GM12873 (cell line): ENCODE measurements at regions not wholly inside any gene's neighbourhood (a gene's known extent, or its start where the extent isn't known, plus 50 kb on each side); places are given as distances from the start of the nearest gene placed in this dataset.

Experiments
- CTCF ChIP-seq: IDR thresholded peaks from 2 replicates; pipeline ENCODE4 v1.5.1; 2012; ENCODE audit warnings: low read depth, mild to moderate bottlenecking, moderate library complexity, low read length, control low read depth; ENCODE audit not compliant: insufficient read depth; ENCODE audit errors: missing control alignments

GRCh38 chr10:108050626-108051025, 886.1 kb upstream of the SORCS1 start:
- no peak for TF ChIP-seq CTCF

GRCh38 chr10:108049668-108050067, 885.2 kb upstream of the SORCS1 start:
- no peak for TF ChIP-seq CTCF

GRCh38 chr10:108048898-108049297, 884.4 kb upstream of the SORCS1 start:
- no peak for TF ChIP-seq CTCF

DNA sequence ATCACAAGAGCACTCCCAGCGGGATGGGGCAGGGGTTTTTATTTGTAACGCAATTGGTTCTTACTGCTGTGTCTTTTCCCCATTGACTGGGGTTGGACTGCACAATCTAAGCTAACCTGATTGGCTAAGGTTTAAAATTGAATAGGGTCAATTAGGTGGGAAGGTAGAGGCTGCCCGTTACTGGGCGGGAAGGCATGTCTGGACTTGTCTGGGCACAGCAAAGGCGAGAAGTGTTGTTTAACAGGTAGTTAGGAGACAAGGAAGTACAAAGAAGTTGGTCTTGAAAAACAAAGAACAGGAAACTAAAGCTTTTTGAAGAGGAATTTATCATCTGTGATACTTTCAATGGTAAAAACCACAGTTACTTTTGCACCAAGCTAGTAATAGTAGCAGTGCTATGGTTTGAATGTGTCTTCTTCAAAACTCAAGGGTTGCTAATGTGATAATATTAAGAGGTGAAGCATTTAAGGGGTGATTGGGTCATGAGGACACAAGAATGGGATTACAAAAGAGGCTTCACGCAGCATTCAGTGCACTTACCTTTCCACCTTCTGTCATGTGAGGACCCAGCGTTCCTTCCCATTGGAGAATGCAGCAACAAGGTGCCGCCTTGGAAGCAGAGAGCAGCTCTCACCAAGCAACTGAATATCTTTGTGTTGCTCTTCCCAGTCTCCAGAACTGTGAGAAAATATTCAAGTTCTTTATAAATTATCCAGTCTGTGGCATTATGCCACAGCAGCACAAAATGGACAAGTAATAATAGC, 875.5 kb upstream of the SORCS1 start:
- no peak for TF ChIP-seq CTCF

DNA sequence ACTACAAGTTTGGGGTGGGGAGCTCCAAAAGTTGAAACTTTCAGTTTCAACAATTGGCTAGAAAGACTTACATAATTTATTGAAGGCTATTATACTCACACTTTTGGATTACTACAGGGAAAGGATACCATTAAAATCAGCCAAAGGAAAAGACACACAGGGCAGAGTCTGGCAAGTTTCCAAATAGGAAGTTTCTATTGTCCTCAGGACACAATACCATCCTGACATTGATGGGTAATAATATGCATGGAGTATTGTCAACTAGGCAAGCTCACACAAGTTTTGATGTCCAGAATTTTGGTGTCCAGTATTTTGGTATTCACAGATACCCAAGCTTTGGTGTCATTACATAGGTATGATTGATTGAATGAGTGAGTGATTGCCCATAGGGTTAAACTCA, 872.6 kb upstream of the SORCS1 start:
- no peak for TF ChIP-seq CTCF

DNA sequence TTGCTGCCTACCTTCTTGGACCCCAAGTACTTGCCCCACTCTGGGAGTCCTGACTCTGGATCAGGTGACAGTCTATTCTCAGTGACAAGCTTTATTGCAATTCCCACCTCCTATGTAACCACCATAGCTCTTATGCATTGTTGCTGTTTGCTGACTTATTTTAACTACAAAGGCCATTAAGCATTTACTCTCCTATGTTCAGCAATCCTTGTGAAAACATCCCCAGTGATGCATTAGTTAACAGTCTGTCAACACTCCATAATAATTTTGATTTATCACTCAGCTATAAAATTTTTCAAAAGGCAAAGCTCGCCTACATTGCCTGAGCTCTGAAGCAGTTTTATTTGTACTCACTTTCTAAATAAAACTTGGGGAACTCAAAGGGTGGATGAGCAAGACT, 871.8 kb upstream of the SORCS1 start:
- TF ChIP-seq CTCF: no peak

GRCh38 chr10:108034829-108035228, 870.3 kb upstream of the SORCS1 start:
- no peak for TF ChIP-seq CTCF
